ENCODE measurements at regions not wholly inside any gene's neighbourhood (a gene's known extent, or its start where the extent isn't known, plus 50 kb on each side); places are given as distances from the start of the nearest gene placed in this dataset.
"Not testable (repeated sequence)": the region's sequence is repeated elsewhere in the genome, so short reads cannot be mapped to it uniquely, and the experiment has no call there.

DNA sequence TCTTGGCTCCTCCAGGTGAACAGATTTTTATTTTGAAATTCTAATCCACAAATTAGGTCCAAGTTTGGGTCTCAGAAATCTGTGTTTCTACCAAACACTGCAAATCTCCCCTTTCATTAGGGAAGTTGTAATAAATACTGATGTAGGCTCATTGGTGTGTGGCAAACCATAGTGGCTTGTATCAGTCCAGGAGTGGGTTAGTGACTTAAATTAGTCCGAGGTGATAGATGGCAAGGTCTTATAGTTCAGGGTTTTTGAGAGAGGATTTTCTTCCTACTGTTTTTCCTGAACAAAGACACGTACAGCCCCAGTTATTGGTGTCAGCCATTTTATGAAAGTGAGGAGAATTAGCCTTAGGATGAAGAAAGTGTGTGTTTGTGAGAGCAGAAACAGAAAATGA lies 74.6 kb downstream of the RPRM start:
- H3K79me2 ChIP-seq (ENCODE audit: insufficient read depth, low read length): no peaks in the 10 kb centered on the region

DNA sequence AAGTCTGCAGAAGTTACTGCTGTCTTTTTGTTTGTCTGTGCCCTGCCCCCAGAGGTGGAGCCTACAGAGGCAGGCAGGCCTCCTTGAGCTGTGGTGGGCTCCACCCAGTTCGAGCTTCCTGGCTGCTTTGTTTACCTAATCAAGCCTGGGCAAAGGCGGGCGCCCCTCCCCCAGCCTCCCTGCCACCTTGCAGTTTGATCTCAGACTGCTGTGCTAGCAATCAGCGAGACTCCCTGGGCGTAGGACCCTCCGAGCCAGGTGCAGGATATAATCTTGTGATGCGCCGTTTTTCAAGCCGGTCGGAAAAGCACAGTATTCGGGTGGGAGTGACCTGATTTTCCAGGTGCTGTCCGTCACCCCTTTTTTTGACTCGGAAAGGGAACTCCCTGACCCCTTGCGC lies 75.2 kb downstream of the RPRM start:
- H3K27me3 ChIP-seq (ENCODE audit: insufficient read depth, low read length, poor library complexity); H3K36me3 ChIP-seq (ENCODE audit: insufficient read depth, low read length); H3K9ac ChIP-seq (ENCODE audit: low read depth, low read length); H3K4me1 ChIP-seq (ENCODE audit: insufficient read depth, low read length); H3K9me3 ChIP-seq (ENCODE audit: insufficient read depth, low read length, severe bottlenecking); ATAC-seq (ENCODE audit: insufficient read depth, low read depth); H3K27ac ChIP-seq (ENCODE audit: low read length); H3K4me3 ChIP-seq (ENCODE audit: low read depth in 1 of 2, low read length in 2 of 2); H3K4me2 ChIP-seq (ENCODE audit: insufficient read depth, low read length); H2AFZ ChIP-seq (ENCODE audit: low read depth, low read length); H3K79me2 ChIP-seq (ENCODE audit: insufficient read depth, low read length); H4K20me1 ChIP-seq (ENCODE audit: insufficient read depth, low read length): not testable (repeated sequence)
- DNase-seq: peak; percentile 8

More for the DNA sequence above, 74.6 kb downstream of the RPRM start:
- TF ChIP-seq, protein P1, sequence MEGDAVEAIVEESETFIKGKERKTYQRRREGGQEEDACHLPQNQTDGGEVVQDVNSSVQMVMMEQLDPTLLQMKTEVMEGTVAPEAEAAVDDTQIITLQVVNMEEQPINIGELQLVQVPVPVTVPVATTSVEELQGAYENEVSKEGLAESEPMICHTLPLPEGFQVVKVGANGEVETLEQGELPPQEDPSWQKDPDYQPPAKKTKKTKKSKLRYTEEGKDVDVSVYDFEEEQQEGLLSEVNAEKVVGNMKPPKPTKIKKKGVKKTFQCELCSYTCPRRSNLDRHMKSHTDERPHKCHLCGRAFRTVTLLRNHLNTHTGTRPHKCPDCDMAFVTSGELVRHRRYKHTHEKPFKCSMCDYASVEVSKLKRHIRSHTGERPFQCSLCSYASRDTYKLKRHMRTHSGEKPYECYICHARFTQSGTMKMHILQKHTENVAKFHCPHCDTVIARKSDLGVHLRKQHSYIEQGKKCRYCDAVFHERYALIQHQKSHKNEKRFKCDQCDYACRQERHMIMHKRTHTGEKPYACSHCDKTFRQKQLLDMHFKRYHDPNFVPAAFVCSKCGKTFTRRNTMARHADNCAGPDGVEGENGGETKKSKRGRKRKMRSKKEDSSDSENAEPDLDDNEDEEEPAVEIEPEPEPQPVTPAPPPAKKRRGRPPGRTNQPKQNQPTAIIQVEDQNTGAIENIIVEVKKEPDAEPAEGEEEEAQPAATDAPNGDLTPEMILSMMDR (IDR thresholded peaks at IDR 0.05; ENCODE audit: borderline replicate concordance, extremely low read depth, low read length, poor library complexity, severe bottlenecking): no peak
- TF ChIP-seq EZH2 (IDR thresholded peaks at IDR 0.05; ENCODE audit: borderline replicate concordance, low read depth, low read length, severe bottlenecking): no peak
- no peaks in the 10 kb centered on the region for H4K20me1 ChIP-seq (ENCODE audit: insufficient read depth, low read length)
- no peak overlapping the region for H3K4me2 ChIP-seq (ENCODE audit: insufficient read depth, low read length)
- no peaks in the 10 kb centered on the region for H3K36me3 ChIP-seq (ENCODE audit: insufficient read depth, low read length)
- H3K9ac ChIP-seq (ENCODE audit: low read depth, low read length): no peak overlapping the region
- DNase-seq: no peak
- ATAC-seq (ENCODE audit: insufficient read depth, low read depth): no peak
- no peak overlapping the region for H3K27ac ChIP-seq (ENCODE audit: low read length)
- H2AFZ ChIP-seq (ENCODE audit: low read depth, low read length): no peak overlapping the region
- no peaks in the 10 kb centered on the region for H3K4me1 ChIP-seq (ENCODE audit: insufficient read depth, low read length)
- H3K27me3 ChIP-seq (ENCODE audit: insufficient read depth, low read length, poor library complexity): no peaks in the 10 kb centered on the region
- H3K9me3 ChIP-seq (ENCODE audit: insufficient read depth, low read length, severe bottlenecking): no peaks in the 10 kb centered on the region
- no peak overlapping the region for H3K4me3 ChIP-seq (ENCODE audit: low read depth in 1 of 2, low read length in 2 of 2)

DNA sequence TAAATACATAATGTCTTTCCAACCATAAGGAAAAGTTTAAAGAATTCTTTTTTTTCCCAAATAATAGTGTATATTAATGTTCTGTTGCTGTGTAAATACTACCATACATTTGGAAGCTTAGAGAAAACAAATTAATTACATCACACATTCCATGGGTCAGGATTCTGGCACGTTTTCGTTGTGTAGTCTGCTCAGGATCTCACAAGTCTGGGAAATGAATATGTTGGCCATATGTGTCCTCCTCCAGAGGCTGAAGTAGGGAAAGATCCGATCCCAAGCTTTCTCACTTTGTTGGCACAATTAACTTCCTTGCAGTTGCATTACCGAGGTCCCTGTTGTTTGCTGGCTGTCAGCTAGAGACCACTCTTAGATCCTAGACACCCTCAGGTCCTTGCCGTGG lies 83.9 kb downstream of the RPRM start:
- no peak for TF ChIP-seq EZH2 (IDR thresholded peaks at IDR 0.05; ENCODE audit: borderline replicate concordance, low read depth, low read length, severe bottlenecking)
- TF ChIP-seq, protein P1 (IDR thresholded peaks at IDR 0.05; ENCODE audit: borderline replicate concordance, extremely low read depth, low read length, poor library complexity, severe bottlenecking): no peak
- DNase-seq: no peak
- H3K27me3 ChIP-seq (ENCODE audit: insufficient read depth, low read length, poor library complexity): no peaks in the 10 kb centered on the region

DNA sequence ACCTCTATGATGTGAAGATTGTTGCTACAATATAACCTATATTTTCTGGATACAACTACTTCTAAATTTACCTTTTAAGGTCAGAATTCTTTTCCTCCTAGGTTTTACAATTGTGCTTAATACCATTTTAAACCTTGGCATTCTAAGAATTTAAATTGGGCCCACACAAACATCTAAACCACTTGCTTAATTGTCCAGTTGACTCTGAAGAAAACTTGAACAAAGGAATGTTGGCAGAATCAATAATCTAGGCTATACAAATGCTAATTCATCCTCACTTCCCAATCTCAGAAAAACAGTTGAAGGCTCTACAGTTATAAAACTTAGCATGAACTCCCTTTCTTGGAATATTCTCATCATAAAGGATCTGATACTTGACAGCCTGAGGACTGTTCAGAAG lies 84.3 kb downstream of the RPRM start:
- Histone ChIP-seq H3K4me3 (ENCODE audit: low read depth in 1 of 2, low read length in 2 of 2) (no peak overlapping the region), H2AFZ (ENCODE audit: low read depth, low read length) (no peak overlapping the region), H3K27ac (ENCODE audit: low read length) (no peak overlapping the region), H3K27me3 (ENCODE audit: insufficient read depth, low read length, poor library complexity) (no peaks in the 10 kb centered on the region), H3K9ac (ENCODE audit: low read depth, low read length) (no peak overlapping the region), H3K79me2 (ENCODE audit: insufficient read depth, low read length) (no peaks in the 10 kb centered on the region), H3K36me3 (ENCODE audit: insufficient read depth, low read length) (no peaks in the 10 kb centered on the region), H3K4me2 (ENCODE audit: insufficient read depth, low read length) (no peak overlapping the region), H3K4me1 (ENCODE audit: insufficient read depth, low read length) (no peaks in the 10 kb centered on the region), H4K20me1 (ENCODE audit: insufficient read depth, low read length) (no peaks in the 10 kb centered on the region), H3K9me3 (ENCODE audit: insufficient read depth, low read length, severe bottlenecking) (no peaks in the 10 kb centered on the region)
- ATAC-seq (ENCODE audit: insufficient read depth, low read depth) (no peak), DNase-seq (no peak)
- TF ChIP-seq EZH2 (IDR thresholded peaks at IDR 0.05; ENCODE audit: borderline replicate concordance, low read depth, low read length, severe bottlenecking): no peak
- TF ChIP-seq, protein P1 (IDR thresholded peaks at IDR 0.05; ENCODE audit: borderline replicate concordance, extremely low read depth, low read length, poor library complexity, severe bottlenecking): no peak

More for the DNA sequence above, 83.9 kb downstream of the RPRM start:
- Histone ChIP-seq H3K9ac (ENCODE audit: low read depth, low read length) (no peak overlapping the region), H3K9me3 (ENCODE audit: insufficient read depth, low read length, severe bottlenecking) (no peaks in the 10 kb centered on the region), H3K4me1 (ENCODE audit: insufficient read depth, low read length) (no peaks in the 10 kb centered on the region), H3K4me2 (ENCODE audit: insufficient read depth, low read length) (no peak overlapping the region), H2AFZ (ENCODE audit: low read depth, low read length) (no peak overlapping the region), H3K36me3 (ENCODE audit: insufficient read depth, low read length) (no peaks in the 10 kb centered on the region), H4K20me1 (ENCODE audit: insufficient read depth, low read length) (no peaks in the 10 kb centered on the region), H3K27ac (ENCODE audit: low read length) (no peak overlapping the region), H3K4me3 (ENCODE audit: low read depth in 1 of 2, low read length in 2 of 2) (no peak overlapping the region), H3K79me2 (ENCODE audit: insufficient read depth, low read length) (no peaks in the 10 kb centered on the region)
- no peak for ATAC-seq (ENCODE audit: insufficient read depth, low read depth)

Measured in DND-41 (cell line).